Mesendoderm (in vitro differentiated cells): ENCODE measurements at regions not wholly inside any gene's neighbourhood (a gene's known extent, or its start where the extent isn't known, plus 50 kb on each side); places are given as distances from the start of the nearest gene placed in this dataset.
"Not testable (repeated sequence)": the region's sequence is repeated elsewhere in the genome, so short reads cannot be mapped to it uniquely, and the experiment has no call there.

Experiments used
- DNase-seq: peaks from one replicate; pipeline ENCODE4 v3.0.0; 2013
- H2AK5ac ChIP-seq: 2 replicates; pipeline ENCODE4 v1.6.1; 2013; ENCODE audit warnings: low read length, inconsistent platforms
- H2BK120ac ChIP-seq: 2 replicates; pipeline ENCODE4 v1.6.1; 2013; ENCODE audit warnings: low read depth, mild to moderate bottlenecking, low read length, moderate library complexity, mixed read lengths
- H2BK15ac ChIP-seq: replicated peaks from 2 replicates; pipeline ENCODE4 v1.6.1; 2013; ENCODE audit warnings: low read depth, mild to moderate bottlenecking, moderate library complexity
- H2BK5ac ChIP-seq: 2 replicates; pipeline ENCODE4 v1.6.1; 2013; ENCODE audit warnings: low read length, inconsistent platforms
- H3K18ac ChIP-seq: 2 replicates; pipeline ENCODE4 v1.6.1; 2013; ENCODE audit warnings: mild to moderate bottlenecking, low read length, mixed read lengths
- H3K23ac ChIP-seq: one replicate; pipeline ENCODE4 v1.6.1; 2013; ENCODE audit warnings: low read length
- H3K27ac ChIP-seq: 2 replicates; pipeline ENCODE4 v1.5.1; 2013; ENCODE audit warnings: low read depth, mild to moderate bottlenecking, inconsistent platforms, low read length, moderate library complexity
- H3K27me3 ChIP-seq: 2 replicates; pipeline ENCODE4 v1.6.1; 2013; ENCODE audit warnings: low read length, control low read depth, mild to moderate bottlenecking, inconsistent platforms; ENCODE audit not compliant: insufficient read depth, poor library complexity
- H3K36me3 ChIP-seq: 2 replicates; pipeline ENCODE4 v1.6.1; 2013; ENCODE audit warnings: low read length, inconsistent platforms; ENCODE audit not compliant: control insufficient read depth, insufficient read depth
- H3K4ac ChIP-seq: one replicate; pipeline ENCODE4 v1.6.1; 2013; ENCODE audit warnings: low read depth, mild to moderate bottlenecking, low read length, moderate library complexity
- H3K4me1 ChIP-seq: 2 replicates; pipeline ENCODE4 v1.6.1; 2013; ENCODE audit warnings: low read depth, low read length, inconsistent platforms; ENCODE audit not compliant: control insufficient read depth
- H3K4me2 ChIP-seq: 2 replicates; pipeline ENCODE4 v1.6.1; 2013; ENCODE audit warnings: low read length
- H3K4me3 ChIP-seq: 2 replicates; pipeline ENCODE4 v1.5.1; 2013; ENCODE audit warnings: mild to moderate bottlenecking, low read length
- H3K56ac ChIP-seq: one replicate; pipeline ENCODE4 v1.6.1; 2013; ENCODE audit warnings: low read length
- H3K79me1 ChIP-seq: 2 replicates; pipeline ENCODE4 v1.6.1; 2013; ENCODE audit warnings: low read length, inconsistent platforms
- H3K79me2 ChIP-seq: 2 replicates; pipeline ENCODE4 v1.6.1; 2013; ENCODE audit warnings: mild to moderate bottlenecking, low read length; ENCODE audit not compliant: control insufficient read depth, insufficient read depth
- H3K9ac ChIP-seq: 2 replicates; pipeline ENCODE4 v1.6.1; 2013; ENCODE audit warnings: low read length, inconsistent platforms
- H4K5ac ChIP-seq: one replicate; pipeline ENCODE4 v1.6.1; 2013; ENCODE audit warnings: low read length
- H4K8ac ChIP-seq: one replicate; pipeline ENCODE4 v1.6.1; 2013; ENCODE audit warnings: low read depth, mild to moderate bottlenecking, control low read depth, low read length, moderate library complexity
- WGBS: extraction: QIAGEN DNeasy Blood & Tissue Kit; methylation state at CpG from one replicate; pipeline ENCODE4 v1.1.7; 2013; ENCODE audit warnings: low lambda C conversion rate, missing lambda C conversion rate; ENCODE audit not compliant: insufficient coverage; ENCODE audit errors: extremely low coverage; 5-methylcytosine and 5-hydroxymethylcytosine counted together

DNA sequence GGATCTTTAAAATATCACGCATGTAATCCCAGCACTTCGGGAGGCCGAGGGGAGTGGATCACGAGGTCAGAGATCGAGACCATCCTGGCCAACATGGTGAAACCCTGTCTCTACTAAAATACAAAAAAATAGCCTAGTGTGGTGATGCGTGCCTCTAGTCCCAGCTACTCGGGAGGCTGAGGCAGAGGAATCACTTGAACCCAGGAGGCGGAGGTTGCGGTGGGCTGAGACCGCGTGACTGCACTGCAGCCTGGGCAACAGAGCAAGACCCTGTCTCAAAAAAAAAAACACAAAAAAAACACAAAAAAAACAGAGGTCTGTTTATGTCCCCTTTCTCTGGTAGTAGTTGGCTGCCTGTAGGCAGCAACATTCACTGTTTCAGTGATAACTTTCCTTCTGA is 404.3 kb downstream of the CD83 start:
- not testable (repeated sequence) for H3K9ac ChIP-seq, H3K79me2 ChIP-seq, H3K27me3 ChIP-seq, H3K4me2 ChIP-seq, H2BK5ac ChIP-seq, H3K36me3 ChIP-seq, H3K56ac ChIP-seq, H4K5ac ChIP-seq, H3K4ac ChIP-seq, H2AK5ac ChIP-seq, H3K4me3 ChIP-seq, H2BK15ac ChIP-seq, DNase-seq, H3K79me1 ChIP-seq, H3K4me1 ChIP-seq, H4K8ac ChIP-seq, H2BK120ac ChIP-seq, H3K23ac ChIP-seq, H3K18ac ChIP-seq, H3K27ac ChIP-seq
- WGBS = no CpG with 5 or more reads among the region's 11 CpGs

DNA sequence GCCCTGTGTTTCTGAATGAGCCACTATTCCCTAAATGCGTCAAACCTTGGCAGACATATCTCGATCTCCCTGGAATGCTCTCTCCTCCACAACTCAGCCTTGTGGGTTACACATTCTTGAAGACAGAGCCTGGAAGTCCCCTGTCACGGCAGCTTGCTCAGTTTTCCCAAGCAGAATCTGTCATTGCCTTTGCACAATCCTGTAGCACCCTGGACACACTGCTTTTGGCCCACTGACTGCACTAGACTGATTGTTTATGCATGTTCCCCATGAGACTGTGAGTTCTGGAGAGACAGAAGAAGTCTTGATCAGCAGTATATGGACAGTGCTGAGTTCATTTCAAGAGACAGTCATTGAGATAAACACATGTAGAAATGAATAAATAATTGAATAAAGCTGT is 406.7 kb downstream of the CD83 start:
- no CpG with 5 or more reads among the region's 3 CpGs for WGBS
- no peak overlapping the region for H2BK5ac ChIP-seq
- no peaks in the 10 kb centered on the region for H3K4me1 ChIP-seq

DNA sequence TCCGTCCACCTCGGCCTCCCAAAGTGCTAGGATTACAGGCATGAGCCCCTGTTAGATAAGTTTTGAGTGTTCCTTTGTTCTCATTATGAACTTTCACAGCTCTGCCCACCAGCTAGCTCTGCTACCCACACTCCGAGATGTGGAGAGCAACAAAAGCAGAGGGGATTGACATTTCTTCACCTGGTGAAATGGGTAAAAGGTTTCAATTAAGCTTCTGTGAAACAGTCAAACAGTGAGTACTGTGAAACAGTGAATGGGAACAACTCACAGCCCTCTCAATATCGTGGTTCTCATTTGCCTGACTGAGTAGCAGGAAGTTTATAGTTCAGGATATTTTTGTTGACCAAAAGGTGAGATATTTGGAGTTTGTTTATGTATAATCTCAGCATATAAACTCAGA is 412.8 kb downstream of the CD83 start:
- H3K27me3 ChIP-seq = no peaks in the 10 kb centered on the region
- WGBS = no CpG with 5 or more reads among the region's 4 CpGs
- no peaks in the 10 kb centered on the region for H3K36me3 ChIP-seq
- DNase-seq = no peak
- H2BK5ac ChIP-seq = no peak overlapping the region
- no peak overlapping the region for H2BK15ac ChIP-seq
- no peak overlapping the region for H3K4ac ChIP-seq
- no peak overlapping the region for H4K5ac ChIP-seq
- no peak overlapping the region for H3K23ac ChIP-seq
- no peaks in the 10 kb centered on the region for H3K4me1 ChIP-seq
- no peak overlapping the region for H3K4me3 ChIP-seq
- H2AK5ac ChIP-seq = no peak overlapping the region
- H4K8ac ChIP-seq = no peak overlapping the region
- no peak overlapping the region for H3K18ac ChIP-seq
- no peak overlapping the region for H3K4me2 ChIP-seq
- no peak overlapping the region for H2BK120ac ChIP-seq
- H3K79me1 ChIP-seq = no peaks in the 10 kb centered on the region
- no peaks in the 10 kb centered on the region for H3K79me2 ChIP-seq
- no peak overlapping the region for H3K27ac ChIP-seq
- no peak overlapping the region for H3K9ac ChIP-seq
- no peak overlapping the region for H3K56ac ChIP-seq

More for the DNA sequence above, 406.7 kb downstream of the CD83 start:
- no peaks in the 10 kb centered on the region for H3K27me3 ChIP-seq
- H3K9ac ChIP-seq = no peak overlapping the region
- no peaks in the 10 kb centered on the region for H3K79me1 ChIP-seq
- H4K5ac ChIP-seq = no peak overlapping the region
- no peak overlapping the region for H3K18ac ChIP-seq
- no peak overlapping the region for H3K4ac ChIP-seq
- H3K4me2 ChIP-seq = no peak overlapping the region
- no peak overlapping the region for H3K23ac ChIP-seq
- no peak overlapping the region for H2BK15ac ChIP-seq
- no peak overlapping the region for H3K56ac ChIP-seq
- no peak overlapping the region for H3K27ac ChIP-seq
- H4K8ac ChIP-seq = no peak overlapping the region
- no peaks in the 10 kb centered on the region for H3K79me2 ChIP-seq
- H2BK120ac ChIP-seq = no peak overlapping the region
- H2AK5ac ChIP-seq = no peak overlapping the region
- no peak for DNase-seq
- no peaks in the 10 kb centered on the region for H3K36me3 ChIP-seq
- no peak overlapping the region for H3K4me3 ChIP-seq

DNA sequence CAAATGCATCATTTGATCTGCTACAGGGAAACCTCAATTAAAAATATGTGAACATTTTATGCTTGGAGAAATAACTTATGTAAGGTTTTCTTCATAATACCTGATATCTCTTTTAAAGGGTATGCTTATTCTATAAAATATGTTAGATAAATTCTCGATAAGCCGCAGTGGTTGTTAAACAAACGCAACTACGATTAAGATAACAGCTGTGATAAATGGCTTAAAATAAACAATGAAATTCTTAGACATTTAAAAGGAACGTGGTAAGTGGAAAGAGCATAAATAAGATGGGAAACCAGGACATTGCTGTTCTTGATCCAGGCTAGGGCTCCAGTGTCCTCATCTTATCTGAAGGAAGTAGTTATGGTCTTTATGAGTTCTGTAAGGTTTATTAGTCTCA is 415.9 kb downstream of the CD83 start:
- H2BK15ac ChIP-seq = no peak overlapping the region

DNA sequence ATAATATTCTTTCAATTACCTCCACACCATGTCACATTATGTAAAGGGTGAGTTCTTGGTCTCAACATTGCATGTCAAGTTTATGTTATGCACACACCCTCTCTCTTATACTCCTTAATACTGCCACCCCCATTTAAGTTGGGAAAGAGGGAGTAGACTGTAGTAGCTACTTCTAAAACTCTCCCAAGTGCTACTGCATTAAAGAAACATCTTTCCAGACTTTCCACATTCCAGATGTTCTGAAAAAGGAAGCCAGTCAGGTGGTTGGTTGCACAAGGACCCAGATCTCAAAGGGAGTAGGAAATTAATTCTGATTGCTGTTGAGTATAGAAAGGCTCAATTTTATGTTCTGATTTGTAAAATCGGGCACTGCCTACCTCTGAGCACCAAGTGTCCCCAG is 419.5 kb downstream of the CD83 start:
- no peaks in the 10 kb centered on the region for H3K79me1 ChIP-seq
- H3K23ac ChIP-seq = no peak overlapping the region
- no peak overlapping the region for H2BK15ac ChIP-seq
- no peak overlapping the region for H4K5ac ChIP-seq
- no peaks in the 10 kb centered on the region for H3K79me2 ChIP-seq
- H3K27me3 ChIP-seq = no peaks in the 10 kb centered on the region
- no peak overlapping the region for H3K4ac ChIP-seq
- no peak overlapping the region for H3K56ac ChIP-seq
- H3K4me2 ChIP-seq = no peak overlapping the region
- no peak overlapping the region for H3K4me3 ChIP-seq
- H2BK5ac ChIP-seq = no peak overlapping the region
- no peak overlapping the region for H2BK120ac ChIP-seq
- no CpG with 5 or more reads among the region's 1 CpG for WGBS
- H3K36me3 ChIP-seq = no peaks in the 10 kb centered on the region
- no peak for DNase-seq
- no peak overlapping the region for H3K27ac ChIP-seq
- H2AK5ac ChIP-seq = no peak overlapping the region
- H3K18ac ChIP-seq = no peak overlapping the region
- no peak overlapping the region for H3K9ac ChIP-seq
- H3K4me1 ChIP-seq = no peaks in the 10 kb centered on the region
- no peak overlapping the region for H4K8ac ChIP-seq

More for the DNA sequence above, 415.9 kb downstream of the CD83 start:
- no peak overlapping the region for H3K4me2 ChIP-seq
- H3K18ac ChIP-seq = no peak overlapping the region
- no peak for DNase-seq
- WGBS = no CpG with 5 or more reads among the region's 5 CpGs
- no peaks in the 10 kb centered on the region for H3K36me3 ChIP-seq
- no peak overlapping the region for H3K27ac ChIP-seq
- no peak overlapping the region for H2AK5ac ChIP-seq
- H2BK5ac ChIP-seq = no peak overlapping the region
- no peak overlapping the region for H3K56ac ChIP-seq
- H2BK120ac ChIP-seq = no peak overlapping the region
- no peaks in the 10 kb centered on the region for H3K79me1 ChIP-seq
- H4K8ac ChIP-seq = no peak overlapping the region
- no peak overlapping the region for H3K23ac ChIP-seq
- no peaks in the 10 kb centered on the region for H3K27me3 ChIP-seq
- H4K5ac ChIP-seq = no peak overlapping the region
- H3K9ac ChIP-seq = no peak overlapping the region
- no peaks in the 10 kb centered on the region for H3K4me1 ChIP-seq
- no peak overlapping the region for H3K4ac ChIP-seq
- H3K79me2 ChIP-seq = no peaks in the 10 kb centered on the region
- H3K4me3 ChIP-seq = no peak overlapping the region

DNA sequence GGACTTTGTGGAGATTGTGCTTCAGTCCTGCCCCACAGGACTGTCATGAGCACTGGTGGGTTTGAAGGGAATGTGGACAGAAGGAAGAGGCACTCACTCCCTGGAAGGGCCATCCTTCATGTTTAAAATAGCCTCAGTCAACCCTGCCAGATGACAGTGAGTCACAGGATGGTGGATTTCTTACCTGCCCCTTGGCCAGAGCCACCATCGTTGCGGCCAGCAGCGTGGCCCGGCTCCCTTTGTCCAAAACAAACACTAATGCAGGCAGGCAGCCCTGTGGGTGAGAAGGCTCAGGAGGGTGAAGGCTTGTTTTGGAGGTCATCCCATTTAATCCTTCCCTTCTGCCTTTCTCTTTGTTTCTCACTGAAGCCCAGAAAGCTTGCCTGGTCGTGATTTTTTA is 422.7 kb downstream of the CD83 start:
- no peaks in the 10 kb centered on the region for H3K27me3 ChIP-seq
- no CpG with 5 or more reads among the region's 5 CpGs for WGBS
- H3K79me2 ChIP-seq = no peaks in the 10 kb centered on the region
- no peak overlapping the region for H4K8ac ChIP-seq
- DNase-seq = no peak
- H3K4me1 ChIP-seq = no peaks in the 10 kb centered on the region
- no peak overlapping the region for H3K4me3 ChIP-seq
- H3K4me2 ChIP-seq = no peak overlapping the region
- no peak overlapping the region for H3K18ac ChIP-seq
- no peak overlapping the region for H3K4ac ChIP-seq
- no peak overlapping the region for H3K56ac ChIP-seq
- no peak overlapping the region for H3K23ac ChIP-seq
- H2AK5ac ChIP-seq = no peak overlapping the region
- no peaks in the 10 kb centered on the region for H3K79me1 ChIP-seq
- H2BK5ac ChIP-seq = no peak overlapping the region
- no peaks in the 10 kb centered on the region for H3K36me3 ChIP-seq
- no peak overlapping the region for H2BK120ac ChIP-seq
- H3K9ac ChIP-seq = no peak overlapping the region
- H3K27ac ChIP-seq = no peak overlapping the region
- H4K5ac ChIP-seq = no peak overlapping the region
- no peak overlapping the region for H2BK15ac ChIP-seq
